ENCODE measurements at regions not wholly inside any gene's neighbourhood (a gene's known extent, or its start where the extent isn't known, plus 50 kb on each side); places are given as distances from the start of the nearest gene placed in this dataset.
"Not testable (repeated sequence)": the region's sequence is repeated elsewhere in the genome, so short reads cannot be mapped to it uniquely, and the experiment has no call there.

DNA sequence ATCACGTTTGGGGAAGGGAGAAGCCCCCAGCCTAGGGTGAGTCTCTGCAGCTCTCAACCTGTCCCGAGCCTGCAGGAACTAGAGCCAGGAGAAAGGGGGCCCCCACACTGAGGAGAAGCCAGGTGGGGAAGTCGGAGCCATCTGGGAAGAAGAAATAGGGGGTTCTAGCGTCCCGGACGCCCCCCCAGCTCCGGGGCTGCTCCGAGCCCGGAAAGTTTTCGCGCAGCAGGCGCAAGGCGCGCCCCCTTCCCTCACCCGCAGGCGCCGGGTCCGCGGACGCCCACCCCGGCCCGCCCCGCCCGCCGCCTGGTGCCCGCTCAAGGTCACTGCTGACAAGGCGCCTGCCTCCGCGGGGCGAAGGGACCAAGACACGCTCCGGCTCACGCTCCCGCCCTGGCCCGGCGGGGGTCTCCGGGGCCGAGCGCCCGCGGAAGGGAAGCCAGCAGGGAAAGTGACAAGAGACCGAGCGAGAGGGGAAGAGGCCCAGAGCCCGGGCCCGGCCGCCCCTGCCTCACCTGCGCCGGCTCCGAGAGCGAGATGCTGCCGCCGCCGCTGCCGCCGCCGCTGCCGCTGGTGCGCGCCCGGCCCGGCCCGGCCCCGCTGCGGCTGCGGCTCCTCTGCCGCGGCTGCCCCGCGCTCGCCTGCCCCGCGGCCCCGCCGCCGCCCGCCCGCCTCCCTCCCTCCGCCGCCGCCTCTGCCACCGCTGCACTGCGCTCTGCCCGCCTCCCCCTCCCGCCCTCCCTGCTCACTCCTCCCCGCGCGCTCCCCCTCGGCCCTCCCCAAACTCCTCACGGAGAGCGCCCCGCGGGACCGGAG lies 108.4 kb upstream of the SLC6A11 start:
- no peak for DNase-seq

DNA sequence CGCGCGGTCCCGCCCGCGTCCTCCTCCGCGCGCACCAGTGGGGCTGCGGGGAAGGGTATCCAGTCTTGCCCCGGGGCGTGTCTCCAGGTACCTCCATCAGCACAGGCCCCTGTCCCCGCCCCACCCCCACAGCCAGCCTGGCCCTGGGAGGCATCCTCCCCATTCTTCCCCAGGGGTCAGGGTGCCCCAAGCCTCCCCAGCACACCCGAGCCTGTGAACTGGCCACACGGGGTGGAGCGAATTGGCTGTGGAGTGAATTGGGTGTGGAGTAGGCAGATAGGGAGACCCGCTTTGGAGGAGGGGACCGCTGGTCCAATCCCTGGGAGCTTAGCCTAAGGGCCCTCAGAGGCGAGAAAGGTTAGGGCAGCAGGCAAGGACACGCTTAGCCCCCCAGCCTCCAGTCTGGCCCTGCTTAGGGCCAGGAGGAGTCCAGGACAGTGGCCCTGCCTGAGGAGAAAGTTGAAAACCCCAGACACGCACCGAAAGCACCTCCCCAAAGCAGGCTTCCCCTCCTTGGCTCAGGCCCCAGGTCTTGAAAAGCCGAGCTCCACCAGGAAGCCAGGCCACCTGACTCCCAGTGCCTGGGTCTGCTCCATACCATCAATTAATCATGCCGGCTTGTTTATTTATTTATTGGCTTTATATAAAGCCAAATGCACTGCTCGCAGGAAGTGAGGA lies 107.7 kb upstream of the SLC6A11 start:
- no peak for DNase-seq

DNA sequence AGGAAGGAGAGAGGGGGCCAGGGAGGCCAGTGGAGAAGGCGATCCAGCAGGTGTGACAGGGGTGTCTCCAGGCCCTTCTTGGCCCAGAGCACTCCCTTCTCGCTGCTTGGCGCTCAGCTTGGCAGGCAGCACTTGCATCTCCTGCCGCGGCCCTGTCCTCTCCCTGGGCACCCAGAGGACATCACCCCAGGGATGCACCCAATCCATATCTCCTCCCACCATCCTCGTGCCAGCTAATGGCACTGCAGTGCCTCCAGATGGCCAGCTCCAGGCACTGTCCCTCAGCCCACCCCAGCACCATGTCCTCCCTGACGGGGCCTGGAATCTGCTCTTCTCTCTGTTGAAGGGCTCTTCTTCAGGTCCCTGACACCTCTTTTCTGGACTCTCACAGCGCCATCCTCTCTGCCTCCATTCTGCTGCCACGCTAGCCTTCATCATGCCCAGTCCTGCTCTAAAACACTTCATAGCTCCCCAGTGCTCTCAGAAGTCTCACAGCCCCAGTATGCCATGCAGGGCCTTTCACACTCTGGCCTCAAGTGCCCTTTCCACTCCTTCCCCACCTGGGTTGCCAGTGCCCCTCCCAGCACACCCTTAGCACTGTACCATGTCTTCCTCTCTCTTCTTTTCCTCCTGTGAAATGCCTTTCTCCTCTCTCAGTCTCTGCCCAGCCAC lies 106.8 kb upstream of the SLC6A11 start:
- no peak for DNase-seq

DNA sequence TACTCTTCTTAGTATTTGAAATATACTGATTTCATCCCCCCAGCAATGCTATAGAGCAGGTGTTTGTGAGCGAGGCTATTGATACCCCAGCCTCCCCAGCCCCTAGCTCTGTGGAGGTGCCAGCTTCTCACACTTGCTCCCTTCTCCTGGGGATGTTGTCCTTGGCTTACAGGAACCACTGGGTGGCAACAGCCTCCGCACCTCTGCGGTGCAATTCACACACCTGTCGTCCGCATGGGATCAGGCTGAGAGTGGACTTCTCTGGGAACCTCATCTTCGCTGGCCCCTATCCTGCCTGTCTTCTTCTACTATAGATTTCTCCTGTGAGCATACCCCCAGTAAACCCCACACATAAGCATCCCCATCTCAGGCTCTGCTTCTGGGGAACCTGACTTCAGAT lies 103.9 kb upstream of the SLC6A11 start:
- no peak for DNase-seq

DNA sequence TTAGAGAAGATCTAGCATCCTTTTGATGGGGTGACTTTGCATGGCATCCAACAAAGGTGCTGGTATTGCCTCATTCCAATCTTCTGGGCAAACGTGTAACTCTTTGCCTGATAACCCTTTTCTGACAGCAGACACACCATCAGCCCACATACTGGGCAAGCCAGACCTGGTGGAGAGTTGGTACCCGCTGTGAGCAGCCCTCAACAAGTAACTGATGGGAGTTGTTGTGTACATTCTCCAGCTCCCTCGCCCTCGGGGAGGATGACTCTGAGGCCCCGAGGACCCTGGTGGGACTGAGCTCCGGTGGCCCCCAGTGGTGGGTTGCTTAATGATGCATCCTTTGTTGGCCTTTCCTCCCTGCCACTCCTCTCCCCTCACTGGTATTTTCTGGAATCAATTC lies 102.4 kb upstream of the SLC6A11 start:
- no peak for DNase-seq

DNA sequence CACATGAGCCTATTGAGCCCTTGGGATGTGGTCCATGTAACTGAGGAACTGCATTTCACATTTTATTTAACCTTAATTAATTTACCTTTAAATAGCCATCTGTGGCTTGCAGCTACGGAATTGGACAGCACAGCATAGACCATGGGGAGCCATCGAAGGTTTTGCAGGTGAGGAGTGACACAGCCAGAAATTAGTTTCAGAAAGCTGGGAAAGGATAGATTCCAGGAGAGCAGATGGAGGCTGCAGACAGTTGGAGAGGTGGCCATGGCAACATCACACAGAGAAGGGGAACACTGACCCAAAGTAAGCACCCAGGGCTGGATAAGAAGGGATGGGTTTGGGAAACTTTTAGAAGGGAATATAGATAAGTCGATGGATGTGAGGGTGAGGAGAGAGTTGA lies 100.1 kb upstream of the SLC6A11 start:
- no peak for DNase-seq

DNA sequence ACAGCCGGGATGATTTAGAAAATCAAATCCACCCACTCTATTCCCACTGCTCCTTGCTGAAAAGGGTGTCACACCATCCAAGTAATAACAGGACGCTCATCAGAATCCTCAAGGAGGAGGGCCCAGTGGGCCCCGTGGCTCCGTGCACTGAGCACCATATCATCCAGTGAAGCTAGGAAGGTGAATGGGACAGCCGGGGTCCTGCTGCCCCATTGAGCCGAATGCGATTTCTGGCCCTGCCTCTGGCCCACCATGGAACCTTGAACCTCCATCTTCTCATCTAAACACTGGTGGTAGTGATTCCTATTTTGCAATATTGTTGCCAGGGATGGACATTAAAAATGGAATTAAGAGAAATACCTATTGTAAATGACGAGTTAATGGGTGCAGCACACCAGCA lies 99.1 kb upstream of the SLC6A11 start:
- DNase-seq = no peak

DNA sequence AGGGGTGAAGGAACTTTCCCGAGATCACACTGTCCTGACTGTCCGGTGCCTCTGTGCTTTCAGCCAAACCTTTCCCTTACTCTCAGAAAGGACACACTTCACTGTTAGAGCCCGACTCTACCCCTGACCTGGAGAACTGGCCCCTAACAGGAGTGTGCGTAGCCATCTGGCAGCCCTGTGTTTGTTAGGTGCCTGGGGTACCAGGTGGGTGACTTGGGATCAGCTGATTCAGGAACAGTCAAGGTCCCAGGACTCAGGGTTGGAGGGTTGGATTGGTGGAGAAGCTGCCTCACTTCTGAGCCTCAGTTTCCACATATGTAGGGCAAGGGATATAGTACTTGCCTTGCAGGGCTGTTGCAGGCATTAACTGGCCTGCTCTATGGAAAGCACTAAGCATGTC lies 98.3 kb upstream of the SLC6A11 start:
- no peak for DNase-seq

DNA sequence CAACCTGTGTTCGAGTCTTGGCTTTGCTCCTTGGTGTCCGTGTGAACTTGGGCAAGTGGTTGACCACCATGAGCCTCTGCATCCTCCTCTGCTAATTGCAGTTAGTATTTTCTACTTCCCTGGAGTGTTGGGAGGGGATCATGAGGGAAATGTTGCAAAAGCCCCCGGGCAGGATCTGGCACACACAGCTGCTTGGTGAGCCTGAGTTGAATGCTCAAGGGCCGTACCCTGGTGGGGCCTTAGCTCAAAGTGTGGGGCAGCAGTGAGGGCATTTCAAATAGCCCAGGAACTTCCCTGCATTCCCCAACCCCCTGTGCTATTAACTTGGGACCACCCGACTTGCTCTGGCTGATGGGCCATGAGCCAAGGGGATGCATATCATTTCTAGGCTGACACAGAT lies 94.9 kb upstream of the SLC6A11 start:
- no peak for DNase-seq

DNA sequence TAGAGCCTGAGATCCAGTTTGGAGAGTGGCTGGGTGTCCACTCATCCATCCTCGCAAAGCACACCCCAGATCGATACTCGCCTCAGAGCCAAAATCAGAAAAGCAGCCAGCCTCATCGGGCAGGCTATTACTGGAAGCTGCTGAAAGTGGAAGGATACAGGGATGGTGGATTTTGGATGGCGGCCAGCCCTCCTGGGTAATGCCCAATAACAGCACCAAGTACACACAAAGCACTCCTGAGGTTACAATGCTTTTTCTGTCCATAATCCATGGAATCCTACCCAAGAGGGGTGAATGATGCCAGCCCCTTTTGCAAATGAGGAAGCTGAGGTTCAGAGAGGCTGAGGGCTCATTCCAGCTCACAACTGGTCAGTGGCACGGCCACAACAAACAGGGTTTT lies 93.1 kb upstream of the SLC6A11 start:
- DNase-seq = no peak

DNA sequence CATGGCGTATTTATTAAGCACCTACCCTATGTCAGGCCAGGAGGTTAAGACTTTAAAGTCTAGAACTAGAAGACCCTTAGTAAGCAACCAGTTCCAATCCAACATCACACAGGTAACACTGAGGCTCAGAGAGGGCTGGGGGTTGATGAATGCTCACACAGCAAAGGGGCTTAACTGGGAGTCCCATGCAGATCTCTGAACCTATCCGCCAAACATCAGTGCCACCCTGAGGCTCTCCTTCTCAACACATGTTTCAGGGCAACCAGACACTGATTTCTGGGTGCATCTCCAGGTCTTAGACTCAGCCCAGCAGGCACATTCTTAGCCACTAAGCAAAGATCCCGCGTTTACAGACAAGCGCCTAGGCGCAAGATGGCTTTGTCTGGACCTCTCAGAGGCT lies 92.0 kb upstream of the SLC6A11 start:
- no peak for DNase-seq

DNA sequence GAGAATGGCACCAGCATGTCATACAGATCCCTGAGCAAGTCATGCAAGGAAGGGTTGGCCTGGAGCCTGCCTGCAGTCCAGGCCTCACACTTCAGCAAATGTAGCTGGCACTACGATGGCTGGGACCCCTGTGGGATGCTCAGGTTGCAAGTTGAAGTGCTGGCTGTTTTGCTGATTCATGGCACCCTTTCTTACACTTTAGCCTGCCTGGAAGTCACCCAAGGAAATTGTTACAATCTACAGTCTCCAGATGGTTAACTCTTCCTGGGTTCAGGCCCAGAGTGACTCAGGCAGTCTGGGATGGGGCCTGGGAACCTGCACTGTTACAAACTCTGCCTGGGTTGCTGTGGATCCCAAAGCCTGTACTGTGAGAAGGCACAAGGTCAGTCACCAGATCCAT lies 91.0 kb upstream of the SLC6A11 start:
- DNase-seq = no peak

DNA sequence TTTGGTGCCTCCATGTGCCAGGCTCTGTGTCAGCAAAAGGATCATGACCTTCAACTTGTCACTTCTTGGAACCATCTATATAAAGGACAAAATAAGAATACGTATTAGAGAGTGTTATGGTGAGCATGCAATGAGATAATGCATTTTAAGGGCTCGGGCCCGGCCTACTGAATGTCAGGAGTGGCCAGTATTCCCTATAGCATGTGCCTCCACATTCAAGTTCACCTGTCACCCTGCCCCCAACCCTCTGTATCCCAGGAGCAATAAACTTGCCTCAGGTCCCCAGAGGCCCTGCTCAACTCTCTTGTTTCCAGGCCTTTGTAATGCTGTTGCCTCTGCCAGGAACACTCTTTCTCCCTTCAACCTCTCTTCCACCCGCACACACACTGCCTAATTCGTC lies 90.2 kb upstream of the SLC6A11 start:
- DNase-seq = no peak

DNA sequence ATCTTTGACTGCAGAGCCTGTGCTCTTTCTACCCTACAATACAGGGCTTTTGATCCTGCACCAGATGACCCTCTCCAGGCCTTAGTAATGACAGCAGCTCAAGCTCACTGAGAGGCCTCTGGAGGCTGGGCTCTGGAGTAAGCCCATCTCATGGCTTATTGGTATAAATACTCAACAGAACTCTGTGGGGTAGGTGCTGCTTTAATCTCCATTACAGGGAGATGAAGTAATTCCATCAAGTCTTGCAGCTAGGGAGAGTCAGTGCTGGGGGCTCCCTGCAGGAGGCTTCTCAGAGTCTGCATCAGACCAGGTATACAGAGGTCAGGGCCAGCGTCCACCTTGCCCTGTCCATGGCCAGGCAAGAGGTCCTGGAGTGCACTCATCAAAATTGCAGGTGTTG lies 89.2 kb upstream of the SLC6A11 start:
- no peak for DNase-seq

DNA sequence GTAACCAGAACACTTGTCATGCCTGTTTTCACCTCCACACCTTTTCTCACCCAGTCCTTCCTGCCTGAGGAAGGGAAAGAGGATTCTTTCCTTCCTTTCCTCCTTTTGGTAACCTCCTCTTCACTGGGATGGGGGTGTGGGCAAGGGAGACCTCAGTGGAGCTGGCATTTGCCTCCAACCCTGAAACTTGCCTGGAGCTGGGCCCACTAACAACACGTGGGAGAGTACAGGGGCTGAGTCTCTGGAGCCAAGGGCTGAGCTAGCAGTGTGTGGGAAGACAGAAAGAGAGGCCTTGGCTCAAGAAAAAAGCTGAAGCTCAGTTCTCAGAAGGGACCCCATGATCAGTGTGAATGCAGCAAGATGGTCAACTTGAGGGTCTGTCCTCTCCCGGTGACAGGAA lies 86.6 kb upstream of the SLC6A11 start:
- DNase-seq = no peak

DNA sequence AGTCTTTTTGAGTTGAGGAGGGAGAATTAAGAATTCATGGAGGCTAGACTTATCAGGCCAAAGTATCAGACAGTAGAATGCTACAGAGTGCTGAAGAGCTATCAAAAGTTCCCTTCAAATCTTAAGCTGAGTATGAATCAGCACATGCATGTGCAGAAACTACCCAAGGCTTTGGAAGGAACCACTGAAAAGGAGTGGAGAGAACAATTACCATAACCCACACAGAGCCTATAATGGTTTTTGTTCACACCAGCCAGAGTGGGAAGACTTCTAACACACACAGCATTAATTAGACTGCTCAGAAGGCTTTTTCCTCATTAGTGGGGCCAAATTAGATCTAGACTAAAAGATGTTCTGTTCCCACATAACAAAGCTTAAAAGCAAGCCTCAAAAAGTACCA lies 83.7 kb upstream of the SLC6A11 start:
- DNase-seq = no peak

DNA sequence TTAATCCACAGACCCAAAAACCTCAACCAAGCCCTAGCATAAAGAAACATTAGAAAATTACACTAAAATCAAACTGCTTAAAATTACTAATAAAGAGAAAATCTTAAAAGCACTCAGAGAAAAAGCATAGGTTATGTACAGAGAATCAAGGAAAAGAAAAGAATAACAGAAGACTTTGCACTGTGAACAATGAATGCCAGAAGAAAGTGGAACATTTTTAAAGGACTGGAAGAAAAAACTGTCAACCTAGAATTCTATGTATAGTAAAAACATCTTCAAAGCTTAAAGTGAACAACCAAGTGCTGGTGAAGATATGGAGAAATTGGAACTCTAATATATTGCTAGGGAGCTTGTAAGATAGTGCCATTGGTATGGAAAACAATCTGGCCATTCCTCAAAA lies 82.7 kb upstream of the SLC6A11 start:
- no peak for DNase-seq

DNA sequence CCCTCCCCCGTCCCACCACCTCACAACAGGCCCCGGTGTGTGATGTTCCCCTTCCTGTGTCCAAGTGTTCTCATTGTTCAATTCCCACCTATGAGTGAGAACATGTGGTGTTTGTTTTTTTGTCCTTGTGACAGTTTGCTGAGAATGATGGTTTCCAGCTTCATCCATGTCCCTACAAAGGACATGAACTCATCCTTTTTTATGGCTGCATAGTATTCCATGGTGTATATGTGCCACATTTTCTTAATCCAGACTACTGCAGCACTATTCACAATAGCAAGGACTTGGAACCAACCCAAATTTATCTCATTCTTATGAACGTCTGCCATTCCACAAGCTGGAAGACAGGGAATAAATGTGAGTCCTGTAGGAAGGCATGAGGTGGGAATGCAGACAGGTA lies 79.6 kb upstream of the SLC6A11 start:
- DNase-seq = not testable (repeated sequence)

DNA sequence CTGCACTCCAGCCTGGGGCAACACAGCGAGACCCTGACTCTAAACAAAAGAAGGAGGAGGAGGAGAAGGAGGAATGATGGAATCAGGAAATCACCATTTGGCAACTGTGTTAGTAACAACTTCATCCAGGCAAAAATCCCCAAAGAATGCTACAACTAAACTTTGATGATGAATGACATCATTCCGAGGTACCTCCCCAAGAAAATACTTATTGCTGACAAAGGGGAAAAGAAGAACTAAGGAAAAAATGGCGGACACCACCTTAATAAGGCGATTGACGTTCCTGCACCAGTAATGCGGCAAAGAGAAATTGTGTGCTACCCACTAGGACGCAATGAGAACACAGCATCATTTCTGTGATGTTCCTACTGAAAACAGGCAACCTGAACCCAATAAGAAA lies 78.2 kb upstream of the SLC6A11 start:
- no peak for DNase-seq

DNA sequence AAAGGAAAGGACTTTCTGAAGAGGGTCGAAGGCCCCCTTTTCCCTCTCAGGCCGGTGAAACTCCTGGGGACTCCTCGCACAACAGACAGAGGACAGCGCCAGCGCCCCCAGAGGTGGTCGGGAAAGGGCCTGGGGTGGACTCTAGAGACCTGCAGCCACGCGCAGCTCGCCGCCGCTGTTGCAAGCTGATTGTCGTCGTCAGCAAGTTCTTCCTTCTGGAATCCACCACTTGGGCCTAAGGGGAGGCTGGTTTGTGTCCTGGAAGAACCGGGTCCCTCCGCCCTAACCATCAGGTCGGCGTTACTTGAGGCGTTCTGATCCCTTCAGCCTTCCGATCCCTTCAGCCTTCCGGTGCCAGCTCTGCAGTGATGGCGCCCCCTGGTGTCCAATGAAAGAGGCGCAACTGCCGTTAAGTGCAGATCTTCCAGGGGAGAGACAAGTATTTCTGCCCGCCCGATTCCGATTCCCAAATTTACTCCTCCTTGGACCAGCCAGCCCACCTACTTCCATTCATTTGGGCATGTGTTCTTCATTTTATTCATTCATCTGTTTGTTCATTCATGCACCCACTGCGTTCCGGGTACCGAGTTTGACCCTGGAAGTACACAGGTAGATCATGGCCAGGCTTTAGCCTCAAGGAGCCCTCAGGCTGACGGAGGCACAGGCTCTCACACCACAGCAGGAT lies 77.2 kb upstream of the SLC6A11 start:
- peak; percentile 27 for DNase-seq

DNA sequence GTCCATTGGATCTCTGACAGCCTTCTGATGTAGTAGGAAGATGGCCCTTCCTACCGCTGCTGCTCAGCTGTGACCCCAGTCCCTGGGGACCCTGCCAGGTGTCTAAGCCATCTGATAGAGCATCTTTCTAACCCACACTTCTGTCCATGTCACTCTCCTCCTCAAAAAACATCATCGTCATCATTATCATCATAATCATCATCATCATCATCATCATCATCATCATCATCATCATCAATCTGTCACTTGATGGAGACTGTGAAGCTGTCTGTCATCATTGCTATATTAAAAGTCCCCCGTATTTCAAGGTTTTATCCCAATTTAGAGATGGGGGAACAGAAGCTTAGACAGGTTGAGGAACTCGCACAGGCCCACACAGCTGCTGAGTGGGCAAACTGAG lies 75.1 kb upstream of the SLC6A11 start:
- no peak for DNase-seq

DNA sequence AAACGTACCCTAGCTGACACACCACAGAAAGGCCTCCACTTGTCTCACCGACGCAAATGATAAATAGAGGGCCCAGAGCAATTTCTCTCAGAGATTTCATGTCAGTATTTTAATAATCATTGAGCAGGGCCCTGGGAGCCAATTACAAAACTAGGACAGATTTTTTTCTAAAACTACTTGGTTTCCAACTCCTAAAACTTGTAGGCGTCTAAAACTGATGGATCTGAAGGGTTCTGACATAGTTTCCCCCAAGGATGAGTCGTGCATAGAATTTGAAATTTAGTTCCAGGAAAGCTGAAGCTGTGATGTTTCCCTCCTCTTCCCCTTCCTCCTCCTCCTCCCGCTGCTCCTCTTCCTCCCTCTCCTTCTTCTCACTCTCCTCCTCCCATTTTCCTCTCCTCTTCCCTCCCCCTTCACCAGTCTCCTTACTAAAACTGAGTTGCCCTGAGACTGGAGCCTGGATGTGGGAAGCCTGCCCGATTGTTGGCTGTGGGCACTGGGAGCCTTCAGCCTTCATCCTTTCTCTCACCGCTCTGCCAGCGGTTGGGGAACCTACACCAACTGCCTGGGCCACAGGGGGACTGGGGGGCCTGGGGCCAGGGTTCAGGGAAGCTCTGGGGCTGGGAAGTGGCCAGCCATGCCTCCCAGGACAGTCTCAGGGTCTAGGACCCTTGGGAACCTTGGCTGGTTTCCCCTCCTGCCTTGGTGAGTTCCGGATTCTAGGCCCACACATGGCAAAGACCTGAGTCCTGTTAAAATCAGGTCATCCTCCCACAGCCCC lies 73.9 kb upstream of the SLC6A11 start:
- DNase-seq = no peak

All from NCI-H446 treated with DMSO at 0.1 percent for 48 hours (cell line).